ENCODE measurements at regions not wholly inside any gene's neighbourhood (a gene's known extent, or its start where the extent isn't known, plus 50 kb on each side); places are given as distances from the start of the nearest gene placed in this dataset.

GRCh38 chr5:110917161-110917875, 154.2 kb upstream of the TSLP start:
- H3K4me1 ChIP-seq (ENCODE audit: control insufficient read depth, insufficient read depth, low read length) = no peaks in the 10 kb centered on the region
- H3K4me3 Mint-ChIP-seq = no peak overlapping the region
- WGBS, 2 experiments (ENCODE audit: insufficient coverage in 1 of 2, insufficient read length in 1 of 2) = 87 to 100% methylated on average over 3 to 6 of the region's 6 CpGs
- H3K27me3 Mint-ChIP-seq (ENCODE audit: insufficient read depth) = no peaks in the 10 kb centered on the region
- H3K36me3 Mint-ChIP-seq (ENCODE audit: low read depth) = no peaks in the 10 kb centered on the region
- H3K27me3 ChIP-seq (ENCODE audit: control insufficient read depth, insufficient read depth, low read length, poor library complexity, severe bottlenecking) = no peaks in the 10 kb centered on the region
- H3K27ac Mint-ChIP-seq = no peak overlapping the region
- peaks cover 4% of the 10 kb centered on the region for H3K4me1 Mint-ChIP-seq
- DNase-seq = no peak
- no peak overlapping the region for H3K4me3 ChIP-seq (ENCODE audit: low read length)
- H3K36me3 ChIP-seq (ENCODE audit: control insufficient read depth, insufficient read depth, low read length) = no peaks in the 10 kb centered on the region
- no peak overlapping the region for H3K9ac ChIP-seq (ENCODE audit: extremely low read depth, low read length, poor library complexity, severe bottlenecking)
- H3K27ac ChIP-seq (ENCODE audit: low read depth, low read length) = no peak overlapping the region
- H3K9me3 Mint-ChIP-seq = no peaks in the 10 kb centered on the region
- H3K9me3 ChIP-seq (ENCODE audit: control insufficient read depth, low read length) = no peaks in the 10 kb centered on the region
- TF ChIP-seq CTCF (conservative IDR thresholded peaks at IDR 0.05) = no peak

- Histone ChIP-seq H3K27me3 (ENCODE audit: control insufficient read depth, insufficient read depth, low read length, poor library complexity, severe bottlenecking) (no peaks in the 10 kb centered on the region), H3K9me3 (ENCODE audit: control insufficient read depth, low read length) (no peaks in the 10 kb centered on the region), H3K36me3 (ENCODE audit: control insufficient read depth, insufficient read depth, low read length) (no peaks in the 10 kb centered on the region), H3K4me1 (ENCODE audit: control insufficient read depth, insufficient read depth, low read length) (no peaks in the 10 kb centered on the region), H3K9ac (ENCODE audit: extremely low read depth, low read length, poor library complexity, severe bottlenecking) (no peak overlapping the region), H3K27ac (ENCODE audit: low read depth, low read length) (no peak overlapping the region), H3K4me3 (ENCODE audit: low read length) (no peak overlapping the region)
- no peak overlapping the region for H3K4me3 Mint-ChIP-seq
- no peaks in the 10 kb centered on the region for H3K9me3 Mint-ChIP-seq
- no peaks in the 10 kb centered on the region for H3K36me3 Mint-ChIP-seq (ENCODE audit: low read depth)
- H3K4me1 Mint-ChIP-seq = peaks cover 4% of the 10 kb centered on the region
- no peaks in the 10 kb centered on the region for H3K27me3 Mint-ChIP-seq (ENCODE audit: insufficient read depth)
- TF ChIP-seq CTCF (conservative IDR thresholded peaks at IDR 0.05) = no peak
- 91 to 92% methylated on average over 1 of the region's 1 CpG for WGBS, 2 experiments (ENCODE audit: insufficient coverage in 1 of 2, insufficient read length in 1 of 2)
- H3K27ac Mint-ChIP-seq = no peak overlapping the region
- DNase-seq = no peak
Observed at GRCh38 chr5:110918683-110919082, 152.8 kb upstream of the TSLP start.

GRCh38 chr5:110923971-110924370, 147.5 kb upstream of the TSLP start:
- no peak for DNase-seq
- Mint-ChIP-seq H3K27ac (no peak overlapping the region), H3K4me3 (no peak overlapping the region), H3K4me1 (peaks cover 1% of the 10 kb centered on the region), H3K9me3 (peaks cover 4% of the 10 kb centered on the region), H3K36me3 (ENCODE audit: low read depth) (no peaks in the 10 kb centered on the region), H3K27me3 (ENCODE audit: insufficient read depth) (no peaks in the 10 kb centered on the region)
- Histone ChIP-seq H3K9ac (ENCODE audit: extremely low read depth, low read length, poor library complexity, severe bottlenecking) (no peak overlapping the region), H3K9me3 (ENCODE audit: control insufficient read depth, low read length) (no peaks in the 10 kb centered on the region), H3K4me3 (ENCODE audit: low read length) (no peak overlapping the region), H3K27ac (ENCODE audit: low read depth, low read length) (no peak overlapping the region), H3K36me3 (ENCODE audit: control insufficient read depth, insufficient read depth, low read length) (no peaks in the 10 kb centered on the region), H3K27me3 (ENCODE audit: control insufficient read depth, insufficient read depth, low read length, poor library complexity, severe bottlenecking) (no peaks in the 10 kb centered on the region), H3K4me1 (ENCODE audit: control insufficient read depth, insufficient read depth, low read length) (no peaks in the 10 kb centered on the region)
- no peak for TF ChIP-seq CTCF (conservative IDR thresholded peaks at IDR 0.05)
- 80 to 89% methylated on average over 1 of the region's 1 CpG for WGBS, 2 experiments (ENCODE audit: insufficient coverage in 1 of 2, insufficient read length in 1 of 2)

Data from endodermal cell (in vitro differentiated cells).